Inflammatory macrophage (primary cell): ENCODE measurements at regions not wholly inside any gene's neighbourhood (a gene's known extent, or its start where the extent isn't known, plus 50 kb on each side); places are given as distances from the start of the nearest gene placed in this dataset.
A peak's percentile ranks its signal among the peaks of the same experiment; 100 is the strongest.
"Not testable (repeated sequence)": the region's sequence is repeated elsewhere in the genome, so short reads cannot be mapped to it uniquely, and the experiment has no call there.

Experiments
- DNase-seq, 2 donors: peaks; one replicate each; pipeline ENCODE4 v3.0.0-alpha.2; 2020 to 2022

DNA sequence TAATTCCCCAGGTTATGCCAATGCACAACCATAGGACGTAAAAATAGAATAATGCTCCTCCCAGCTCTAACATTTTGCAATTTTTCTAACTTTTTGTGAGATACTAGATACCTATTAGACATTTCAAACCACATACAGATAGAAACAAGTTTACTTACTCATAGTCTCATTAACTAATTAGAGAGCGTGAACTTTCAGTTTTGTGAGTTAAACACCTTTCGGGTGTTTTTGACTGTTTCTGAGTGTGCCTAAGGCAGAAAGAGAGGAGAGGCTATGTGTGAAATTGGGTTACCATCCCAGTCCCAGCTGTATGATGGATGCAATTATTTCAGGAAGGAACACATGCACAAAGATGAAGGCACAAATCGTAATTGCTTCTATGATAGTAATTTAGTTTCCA, 300.4 kb upstream of the POU1F1 start:
- DNase-seq: no peak

DNA sequence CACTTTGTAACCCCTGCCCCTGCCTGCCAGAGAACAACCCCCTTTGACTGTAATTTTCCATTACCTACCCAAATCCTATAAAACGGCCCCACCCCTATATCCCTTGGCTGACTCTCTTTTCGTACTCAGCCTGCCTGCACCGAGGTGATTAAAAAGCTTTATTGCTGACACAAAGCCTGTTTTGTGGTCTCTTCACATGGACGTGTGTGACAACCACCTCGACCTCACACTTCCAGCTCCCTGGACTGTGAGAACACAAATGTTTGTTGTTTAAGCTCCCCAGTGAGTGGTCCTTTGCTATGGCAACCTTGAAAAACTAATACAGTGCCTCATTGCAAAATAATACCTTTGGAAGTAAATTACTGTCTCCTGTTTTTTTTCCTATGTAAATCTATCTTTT, 299.2 kb upstream of the POU1F1 start:
- no peak for DNase-seq

DNA sequence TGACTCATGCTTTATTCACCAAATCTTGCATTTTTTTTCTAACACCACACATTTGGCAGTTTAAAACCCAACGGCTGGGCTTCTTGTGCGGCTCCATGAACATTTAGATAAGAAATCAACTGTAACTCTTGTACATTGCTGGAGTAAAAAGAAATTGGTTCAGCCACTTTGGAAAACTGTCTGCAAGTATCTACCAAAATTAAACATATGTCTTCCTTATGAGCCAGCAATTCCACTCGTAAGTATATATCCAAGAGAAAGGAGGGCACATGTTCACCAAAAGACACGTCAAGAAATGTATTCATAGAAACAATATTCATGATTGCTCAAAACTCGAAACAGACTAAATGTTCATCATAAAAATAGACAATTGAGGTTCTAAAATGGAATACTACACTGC, 291.9 kb upstream of the POU1F1 start:
- no peak for DNase-seq

DNA sequence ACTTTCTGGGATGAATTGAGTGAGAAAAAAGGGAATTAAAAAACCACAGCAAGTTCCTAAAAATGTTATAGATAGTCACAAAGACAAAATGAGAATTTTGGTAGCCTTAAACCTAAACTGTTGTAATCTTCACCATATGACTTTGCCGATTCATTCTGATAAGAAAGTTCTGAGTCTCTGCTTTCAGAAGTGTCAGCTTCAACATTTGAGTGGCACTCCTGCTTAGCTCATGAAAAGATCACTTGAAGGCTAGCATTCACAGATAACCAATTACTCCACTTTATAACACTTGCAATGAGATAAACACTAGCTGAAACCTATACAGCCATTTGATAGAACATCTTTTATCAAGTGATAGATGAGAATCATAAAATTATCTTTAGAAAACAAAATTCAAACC, 288.1 kb upstream of the POU1F1 start:
- DNase-seq: no peak

DNA sequence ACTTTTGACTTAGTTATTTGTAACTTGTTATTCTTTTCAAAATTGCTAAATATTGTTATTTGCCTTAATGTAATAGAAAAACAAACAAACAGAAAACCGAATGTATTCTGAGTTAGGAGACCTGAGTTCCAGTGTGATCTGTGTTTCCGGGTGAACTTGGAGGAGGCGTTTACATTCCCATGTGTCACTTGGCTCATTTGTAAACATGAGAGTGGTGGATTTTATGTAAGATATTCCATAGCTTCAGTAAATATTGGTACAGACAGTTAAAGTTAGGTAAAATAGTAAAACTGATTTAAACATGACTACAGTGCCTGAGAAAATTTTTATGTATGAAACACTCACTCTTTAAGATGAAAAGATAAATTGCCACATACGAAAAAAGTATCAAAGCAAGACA, 287.3 kb upstream of the POU1F1 start:
- no peak for DNase-seq

DNA sequence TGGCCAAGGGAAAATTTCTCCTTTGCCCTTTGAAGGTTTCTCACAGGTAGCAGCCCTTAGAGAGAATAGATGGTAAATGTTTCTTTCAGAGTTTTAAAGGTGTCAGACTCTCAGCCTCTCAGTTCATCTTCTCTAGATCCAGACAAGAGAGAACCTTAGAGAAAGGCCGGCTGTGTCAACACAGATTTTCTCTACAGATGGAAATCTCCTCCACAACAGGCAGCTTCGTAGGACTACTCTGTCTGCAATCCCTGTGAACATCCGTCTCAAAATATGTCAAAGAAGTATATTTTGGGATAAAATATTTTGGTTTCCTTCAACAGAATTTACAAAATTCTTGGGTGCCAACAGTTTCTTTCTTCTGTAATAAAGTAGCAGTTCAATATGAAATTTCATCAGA, 282.1 kb upstream of the POU1F1 start:
- no peak for DNase-seq

DNA sequence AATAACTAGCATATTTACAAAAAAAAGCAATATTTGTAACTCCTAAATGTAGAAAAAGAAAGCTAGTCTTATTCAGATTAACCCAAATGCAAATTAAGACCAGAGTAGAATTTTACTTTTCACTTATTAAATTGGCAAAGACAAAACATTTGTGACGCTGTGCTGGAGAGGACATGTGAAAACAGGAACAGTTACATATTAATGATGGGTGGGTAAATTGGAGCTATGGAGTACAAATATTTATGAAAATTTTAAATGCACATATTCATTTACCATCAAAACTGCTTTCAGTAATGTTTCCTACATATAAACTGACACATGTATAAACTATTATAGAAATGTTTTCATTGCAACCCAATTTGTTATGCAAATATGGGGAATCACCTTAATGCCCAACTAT, 278.9 kb upstream of the POU1F1 start:
- DNase-seq: no peak

DNA sequence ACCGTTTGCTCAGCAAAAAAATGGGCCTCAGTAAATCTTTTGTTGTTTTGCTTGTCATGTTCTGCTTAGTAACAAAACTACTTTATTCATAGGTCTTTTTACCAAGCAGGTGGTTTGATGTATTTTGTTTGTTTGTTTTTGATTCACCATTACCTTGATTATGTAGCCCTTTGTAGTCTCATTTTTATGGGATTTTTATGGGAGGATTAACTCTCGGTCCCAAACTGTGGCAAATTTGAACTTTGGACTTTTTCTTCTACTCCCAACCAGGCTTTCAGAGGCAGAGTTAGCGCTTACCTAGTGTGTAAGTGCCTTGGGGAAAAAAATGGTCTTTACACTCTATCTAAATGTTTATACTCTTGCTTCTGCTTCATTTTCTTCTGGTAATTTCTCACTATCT, 276.7 kb upstream of the POU1F1 start:
- DNase-seq: no peak

DNA sequence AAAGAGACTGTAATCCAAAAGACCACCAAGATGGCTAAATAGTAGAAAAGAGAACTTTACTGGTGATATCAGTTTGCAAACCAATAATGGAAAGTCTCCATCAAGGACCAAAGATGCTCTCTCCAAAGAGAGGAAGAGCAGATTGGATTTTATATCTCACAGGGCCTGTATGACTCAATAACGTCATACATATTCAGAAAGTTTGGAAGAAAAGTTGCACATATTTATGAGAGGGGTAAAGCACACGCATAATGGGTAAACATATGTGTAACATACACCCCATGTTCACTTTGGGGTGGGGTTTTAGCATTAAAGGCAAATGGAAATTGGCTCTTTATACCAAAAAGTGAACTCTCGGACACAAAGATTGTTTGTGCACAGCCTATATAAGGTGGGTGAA, 274.5 kb upstream of the POU1F1 start:
- DNase-seq: no peak

DNA sequence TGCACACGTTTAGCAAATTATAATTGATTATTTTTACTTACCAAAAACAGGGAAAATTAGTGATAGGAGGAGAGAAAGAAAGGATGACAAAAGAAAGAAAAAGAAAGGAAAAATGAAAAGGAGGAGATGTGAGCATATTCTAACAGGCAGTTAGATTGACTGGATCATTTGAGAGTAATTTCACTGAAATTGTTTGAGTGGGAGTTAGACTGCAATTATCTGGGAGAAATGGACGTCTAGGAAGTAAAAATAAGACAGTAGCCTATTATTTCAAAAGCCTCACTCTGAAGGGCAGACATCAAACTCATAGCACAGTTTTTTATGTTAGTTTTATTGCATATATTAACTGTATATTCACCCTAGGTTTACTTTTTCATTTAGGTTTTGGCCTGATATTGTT, 272.8 kb upstream of the POU1F1 start:
- DNase-seq: no peak

DNA sequence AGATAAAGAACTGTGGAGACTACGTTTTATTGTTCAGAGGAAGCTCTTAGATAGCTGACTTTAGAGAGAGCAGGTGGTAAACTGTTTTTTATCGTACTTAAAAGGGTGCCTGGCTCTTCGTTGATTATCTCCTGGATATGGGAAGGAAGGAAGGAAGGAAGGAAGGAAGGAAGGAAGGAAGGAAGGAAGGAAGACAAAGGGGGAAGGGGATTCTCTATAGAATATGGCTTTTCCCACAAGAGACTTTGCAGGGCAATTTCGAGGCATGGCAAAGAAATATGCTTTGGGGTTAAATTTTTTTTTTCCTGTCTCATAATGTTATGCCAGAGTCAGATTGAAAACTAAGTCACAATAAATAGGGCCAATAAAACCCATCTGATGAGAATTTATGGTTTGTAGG, 271.9 kb upstream of the POU1F1 start:
- no peak for DNase-seq

DNA sequence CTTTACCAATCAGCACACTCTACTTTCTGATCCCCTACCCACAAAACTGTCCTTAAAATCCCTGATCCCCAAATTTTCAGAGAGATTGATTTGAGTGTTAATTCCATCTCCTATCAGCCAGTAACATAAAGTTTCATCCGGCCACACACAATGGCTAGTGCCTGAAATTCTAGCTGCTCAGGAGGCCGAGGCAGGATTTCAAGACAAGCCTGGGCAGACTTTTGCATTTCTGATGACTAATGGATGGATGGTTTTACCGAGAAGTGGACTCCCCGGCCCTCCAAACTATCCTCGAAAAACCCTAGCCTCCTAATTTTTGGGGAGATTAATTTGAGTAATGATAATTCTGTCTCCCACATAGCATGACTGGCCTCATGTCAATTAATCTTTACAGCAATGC, 269.8 kb upstream of the POU1F1 start:
- DNase-seq: no peak

DNA sequence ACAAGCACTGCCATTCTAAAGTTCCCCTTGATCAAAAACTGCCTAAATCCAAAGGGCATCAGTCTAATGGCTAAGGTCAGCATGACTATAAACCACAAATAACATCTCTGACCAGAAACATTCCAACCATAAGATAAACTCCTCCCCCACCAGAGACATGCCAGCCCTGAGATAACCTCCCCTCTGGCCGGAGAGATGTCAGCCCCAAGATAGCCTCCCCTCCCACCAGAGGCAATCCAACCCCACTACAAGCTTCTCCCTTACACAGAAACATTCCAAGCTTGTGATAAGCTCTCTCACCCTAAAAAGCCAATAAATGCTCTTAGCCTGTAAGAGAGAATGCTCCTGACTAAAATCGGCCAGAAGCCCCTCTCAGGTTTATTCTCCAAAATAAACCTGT, 267.0 kb upstream of the POU1F1 start:
- not testable (repeated sequence) for DNase-seq

DNA sequence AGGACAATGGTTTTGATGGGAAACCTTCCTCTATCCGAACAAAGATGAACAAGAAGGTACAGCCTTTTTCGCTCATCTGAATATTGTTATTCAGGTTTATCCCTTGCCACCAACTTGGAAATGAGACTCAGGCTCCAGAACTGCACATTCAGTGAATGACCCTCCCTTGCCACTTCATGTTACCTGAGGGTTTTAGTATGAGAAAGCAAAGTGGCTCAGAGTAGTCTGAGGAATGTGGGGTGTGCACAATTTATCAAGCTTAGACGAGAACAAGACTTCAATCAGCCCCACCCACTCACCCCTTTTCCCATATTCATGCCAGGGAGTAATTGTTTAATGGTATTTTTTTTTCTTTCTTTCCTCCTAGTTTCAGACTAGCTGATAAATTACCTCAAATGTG, 265.3 kb upstream of the POU1F1 start:
- no peak for DNase-seq

DNA sequence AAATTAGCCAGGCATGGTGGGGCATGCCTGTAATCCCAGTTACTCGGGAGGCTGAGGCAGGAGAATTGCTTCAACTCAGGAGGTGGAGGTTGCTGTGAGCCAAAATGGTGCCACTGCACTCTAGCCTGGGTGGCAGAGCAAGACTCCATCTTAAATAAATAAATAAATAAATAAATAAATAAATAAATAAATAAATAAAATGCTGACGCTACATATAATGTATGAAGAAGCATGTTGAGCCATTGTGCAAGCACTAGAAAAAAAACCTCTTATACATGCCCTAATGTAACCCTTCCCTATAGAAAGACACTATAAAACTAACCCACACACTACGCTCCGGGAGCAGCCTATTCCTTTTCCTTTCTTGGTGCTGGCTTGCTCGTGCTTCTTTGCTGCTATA, 262.3 kb upstream of the POU1F1 start:
- not testable (repeated sequence) for DNase-seq

DNA sequence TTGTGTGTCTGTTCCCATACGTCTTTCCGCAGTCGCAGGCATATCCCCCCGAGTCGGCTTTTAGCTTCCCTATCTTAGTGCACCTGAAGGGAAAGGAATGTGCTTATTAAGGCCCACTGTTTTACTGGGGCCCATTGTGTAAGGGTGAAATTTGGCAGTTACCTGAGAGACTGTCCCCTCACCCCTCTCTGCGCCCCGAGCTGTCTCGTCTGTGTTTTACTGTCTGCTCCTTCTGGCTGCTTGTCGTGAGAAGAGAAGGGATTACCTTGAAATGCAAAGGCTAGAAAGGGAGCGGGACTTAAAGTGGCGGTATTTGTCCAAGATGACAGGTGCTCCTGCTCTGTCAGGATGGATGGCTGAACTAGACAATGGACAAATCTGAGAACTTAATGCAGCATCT, 233.0 kb upstream of the POU1F1 start:
- DNase-seq: no peak

DNA sequence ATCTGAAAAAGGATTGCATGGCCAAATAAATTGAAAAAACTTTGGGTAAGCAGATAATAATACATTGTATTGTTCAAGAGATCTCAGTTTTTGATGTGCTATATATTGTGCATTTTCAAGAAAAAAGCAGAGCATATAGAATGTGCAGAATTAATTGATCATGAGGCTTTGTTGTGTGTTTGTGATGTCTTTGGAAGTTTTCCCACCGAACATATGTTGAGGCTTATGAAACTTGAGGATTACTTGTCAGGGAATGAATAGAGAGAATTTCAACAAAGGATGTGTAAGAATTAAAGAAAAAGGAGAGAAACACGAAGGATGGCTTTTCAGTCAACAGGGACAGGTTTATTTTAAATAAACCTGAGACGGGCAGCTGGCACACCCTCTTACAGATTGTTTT, 232.5 kb upstream of the POU1F1 start:
- DNase-seq: no peak

DNA sequence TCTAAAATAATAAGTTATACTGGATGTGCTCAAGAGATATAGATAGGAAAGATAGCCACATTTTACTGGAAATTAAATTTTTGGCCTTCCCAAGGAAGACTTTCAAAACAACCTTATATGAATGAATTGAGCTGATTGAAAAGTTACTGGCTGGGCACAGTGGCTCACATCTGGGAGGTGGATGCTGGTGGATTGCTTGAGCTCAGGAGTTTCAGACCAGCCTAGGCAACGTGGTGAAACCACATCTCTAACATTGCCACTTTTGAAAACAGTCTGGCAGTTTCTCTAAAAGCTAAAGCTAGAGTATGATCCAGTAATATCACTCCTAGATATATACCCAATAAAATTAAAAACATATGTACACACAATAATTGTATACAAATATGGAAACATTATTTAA, 231.4 kb upstream of the POU1F1 start:
- DNase-seq: no peak

DNA sequence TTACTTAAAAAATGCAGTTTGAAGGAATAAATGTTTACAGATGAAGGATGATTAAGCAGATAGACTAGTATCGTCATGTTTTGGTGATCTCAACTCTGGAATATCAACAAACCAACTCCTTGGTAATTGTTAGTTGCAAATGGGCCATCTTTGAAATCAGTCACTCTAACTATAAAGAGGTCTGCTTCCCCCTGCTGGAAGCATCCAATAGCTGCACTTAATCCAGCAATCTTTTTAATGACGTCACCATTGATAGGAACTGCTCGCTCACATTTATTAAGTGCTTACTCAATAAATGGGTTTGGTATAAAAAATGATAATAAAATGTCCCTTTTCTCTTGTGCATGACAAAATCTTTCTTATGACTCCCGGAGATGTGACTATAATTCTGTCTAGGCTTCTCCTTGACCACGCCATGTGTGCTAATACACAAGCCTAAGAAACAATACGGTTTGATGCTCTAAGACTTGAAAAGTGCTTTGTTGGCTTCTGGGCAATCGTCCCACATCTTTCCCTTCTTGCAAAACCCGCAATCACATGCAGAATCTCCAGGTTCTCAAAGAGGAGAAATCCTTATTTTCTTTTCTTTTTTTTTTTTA, 227.6 kb upstream of the POU1F1 start:
- peak; percentile 44 to 59 for DNase-seq

DNA sequence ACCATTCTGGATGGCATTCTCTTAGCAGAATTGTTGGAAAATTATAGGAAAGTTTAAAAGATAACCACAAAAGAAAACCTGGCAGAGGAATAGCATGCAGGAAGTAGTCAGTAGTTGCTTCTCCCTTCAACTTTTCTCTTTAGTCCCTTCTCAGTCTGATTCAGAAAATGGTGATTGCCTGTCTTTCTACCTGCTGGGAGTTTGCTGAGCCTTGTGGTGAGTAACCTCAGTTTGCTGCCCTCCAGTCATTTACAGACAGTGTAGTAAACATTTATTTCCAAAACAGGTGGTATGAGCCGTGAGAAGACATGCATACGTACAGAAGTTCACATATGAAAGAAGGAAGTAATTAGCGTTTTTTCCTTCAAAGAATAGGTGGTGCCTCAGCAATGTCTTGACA, 224.7 kb upstream of the POU1F1 start:
- DNase-seq: no peak

DNA sequence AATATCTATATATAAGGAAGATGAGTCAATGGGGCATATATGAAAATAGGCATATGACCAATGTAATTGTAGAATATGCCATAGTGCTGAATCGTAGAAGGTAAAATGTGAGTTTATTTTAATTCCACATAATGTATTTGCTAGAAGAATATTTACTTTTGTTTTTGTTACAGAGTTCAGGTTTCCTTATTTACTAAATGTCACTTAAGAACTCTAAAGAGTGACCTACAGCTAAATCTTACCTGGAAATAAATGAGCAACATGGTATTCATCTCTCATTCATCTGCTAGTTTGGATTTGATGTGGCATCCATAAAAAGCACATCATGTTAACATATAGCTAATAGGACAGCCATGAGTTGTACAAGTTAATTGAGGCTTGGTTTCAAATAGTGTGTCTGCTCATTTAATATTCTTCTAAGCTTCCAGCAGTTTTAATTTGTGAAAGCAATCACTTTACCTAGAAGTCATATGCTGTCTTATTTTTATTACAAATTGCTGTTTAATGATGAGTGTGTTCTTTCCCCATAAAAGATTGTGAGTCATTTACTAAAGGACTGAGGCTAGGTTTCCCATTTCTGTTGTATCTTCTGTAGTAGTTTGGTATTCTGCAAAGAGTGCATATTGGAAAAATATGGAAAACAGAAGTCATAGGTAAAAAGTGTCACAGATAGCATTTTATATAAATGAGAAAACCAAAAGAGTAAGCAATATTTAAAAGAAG, 222.1 kb upstream of the POU1F1 start:
- no peak for DNase-seq

DNA sequence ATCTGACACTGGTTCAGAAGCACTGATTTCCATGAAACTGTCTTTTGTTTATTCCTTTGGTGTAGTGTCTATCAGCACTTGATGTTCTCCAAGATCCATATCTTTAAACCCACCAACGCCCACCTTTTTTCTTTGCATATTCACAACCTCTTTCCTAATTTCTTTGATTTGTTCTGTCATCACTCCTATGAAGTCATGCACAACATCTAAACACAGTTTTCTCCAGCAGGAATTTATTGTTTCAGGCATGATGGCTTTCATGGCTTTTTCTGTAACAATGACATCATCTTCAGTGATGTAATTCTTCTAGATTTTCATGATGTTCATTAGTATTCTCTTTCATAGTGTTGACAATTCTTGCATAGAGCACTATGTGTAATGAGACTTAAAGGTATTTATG, 219.6 kb upstream of the POU1F1 start:
- no peak for DNase-seq

DNA sequence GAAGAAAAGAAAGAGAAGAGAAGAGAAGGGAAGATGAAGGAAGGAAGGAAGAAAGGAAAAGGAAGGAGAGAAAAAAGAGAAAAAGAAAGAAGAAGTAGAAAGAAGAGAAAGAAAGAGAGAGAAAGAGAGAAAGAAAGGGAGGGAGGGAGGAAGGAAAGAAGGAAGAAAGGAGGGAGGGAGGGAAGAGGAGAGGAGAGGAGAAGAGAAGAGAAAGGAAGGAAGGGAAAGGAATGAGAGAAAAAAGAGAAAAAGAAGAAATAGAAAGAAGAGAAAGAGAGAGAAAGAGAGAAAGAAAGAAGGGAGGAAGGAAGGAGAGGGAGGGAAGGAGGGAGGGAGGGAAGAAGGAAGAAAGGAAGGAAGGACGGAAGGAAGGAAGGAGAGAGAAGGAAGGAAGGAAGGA, 217.9 kb upstream of the POU1F1 start:
- DNase-seq: no peak

DNA sequence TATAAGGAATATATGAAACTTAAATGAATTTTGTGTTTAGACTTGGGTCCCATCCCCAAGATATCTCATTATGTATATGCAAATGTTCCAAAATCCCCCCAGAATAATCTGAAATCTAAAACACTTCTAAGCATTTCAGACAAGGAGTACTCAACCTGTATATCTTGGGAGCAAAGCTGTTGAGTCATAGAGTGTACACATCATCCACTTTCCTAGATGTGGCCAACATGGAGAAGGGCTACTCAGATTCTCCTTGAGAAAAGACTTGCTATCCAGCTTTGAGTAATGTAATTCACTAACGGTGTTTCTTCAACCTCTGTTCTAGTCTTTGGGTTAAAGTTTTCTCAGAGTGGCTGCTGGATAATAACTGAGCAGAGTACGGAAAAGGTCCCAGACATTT, 215.5 kb upstream of the POU1F1 start:
- DNase-seq: no peak

DNA sequence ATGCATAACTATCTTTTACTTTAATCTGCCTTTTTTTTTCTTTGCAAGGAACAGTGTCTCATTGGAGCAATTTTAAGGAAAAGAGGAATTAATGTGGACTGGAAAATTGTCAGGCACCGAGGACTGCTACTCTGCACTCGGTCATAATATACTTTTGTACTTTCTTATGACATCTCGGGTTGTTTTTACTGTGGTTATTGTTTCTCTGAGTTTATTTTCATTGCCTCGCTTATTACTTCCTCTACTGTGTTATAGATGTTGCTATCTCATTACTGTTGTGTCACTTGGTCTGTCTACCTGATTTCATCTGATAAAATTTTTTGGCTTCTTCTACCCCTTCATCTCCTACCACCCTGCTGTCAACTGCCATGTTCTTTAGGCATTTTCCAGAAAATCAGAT, 213.5 kb upstream of the POU1F1 start:
- DNase-seq: no peak
